ENCODE measurements at regions not wholly inside any gene's neighbourhood (a gene's known extent, or its start where the extent isn't known, plus 50 kb on each side); places are given as distances from the start of the nearest gene placed in this dataset.
"Not testable (repeated sequence)": the region's sequence is repeated elsewhere in the genome, so short reads cannot be mapped to it uniquely, and the experiment has no call there.

- H3K4me3 ChIP-seq (ENCODE audit: control insufficient read depth in 1 of 7, extremely low read depth in 1 of 7, insufficient read depth in 4 of 7, low read depth in 2 of 7, low read length in 6 of 7); H3K27ac ChIP-seq (ENCODE audit: insufficient read depth in 1 of 2, low read depth in 1 of 2, low read length in 2 of 2, poor library complexity in 1 of 2, severe bottlenecking in 2 of 2); H3K4me1 ChIP-seq (ENCODE audit: control extremely low read depth in 1 of 4, control insufficient read depth in 4 of 4, insufficient read depth in 4 of 4, low read length in 3 of 4); DNase-seq; CTCF ChIA-PET; H3K36me3 ChIP-seq (ENCODE audit: control insufficient read depth in 4 of 4, insufficient read depth in 4 of 4, low read length in 3 of 4); H3K27me3 ChIP-seq (replicated peaks in 2 of 5; ENCODE audit: control insufficient read depth in 4 of 5, insufficient read depth in 5 of 5, low read length in 4 of 5); POLR2A ChIA-PET; H3K9me3 ChIP-seq (ENCODE audit: control extremely low read depth in 1 of 5, control insufficient read depth in 4 of 5, insufficient read depth in 2 of 5, low read depth in 1 of 5, low read length in 4 of 5): not testable (repeated sequence)
- no CpG with 5 or more reads among the region's 3 CpGs for WGBS (ENCODE audit: insufficient coverage)
Measured at GRCh38 chr2:87309785-87310184, 288.1 kb upstream of the PLGLB1 start.

GRCh38 chr2:87311896-87312441 is 290.3 kb upstream of the PLGLB1 start:
- DNase-seq; H3K27ac ChIP-seq (ENCODE audit: insufficient read depth in 1 of 2, low read depth in 1 of 2, low read length in 2 of 2, poor library complexity in 1 of 2, severe bottlenecking in 2 of 2); H3K36me3 ChIP-seq (ENCODE audit: control insufficient read depth in 4 of 4, insufficient read depth in 4 of 4, low read length in 3 of 4); H3K9me3 ChIP-seq (ENCODE audit: control extremely low read depth in 1 of 5, control insufficient read depth in 4 of 5, insufficient read depth in 2 of 5, low read depth in 1 of 5, low read length in 4 of 5); H3K4me3 ChIP-seq (ENCODE audit: control insufficient read depth in 1 of 7, extremely low read depth in 1 of 7, insufficient read depth in 4 of 7, low read depth in 2 of 7, low read length in 6 of 7); CTCF ChIA-PET; H3K27me3 ChIP-seq (replicated peaks in 2 of 5; ENCODE audit: control insufficient read depth in 4 of 5, insufficient read depth in 5 of 5, low read length in 4 of 5); H3K4me1 ChIP-seq (ENCODE audit: control extremely low read depth in 1 of 4, control insufficient read depth in 4 of 4, insufficient read depth in 4 of 4, low read length in 3 of 4); POLR2A ChIA-PET: not testable (repeated sequence)
- no CpG with 5 or more reads among the region's 6 CpGs for WGBS (ENCODE audit: insufficient coverage)

- H3K27me3 ChIP-seq (replicated peaks in 2 of 5; ENCODE audit: control insufficient read depth in 4 of 5, insufficient read depth in 5 of 5, low read length in 4 of 5); H3K9me3 ChIP-seq (ENCODE audit: control extremely low read depth in 1 of 5, control insufficient read depth in 4 of 5, insufficient read depth in 2 of 5, low read depth in 1 of 5, low read length in 4 of 5); H3K4me3 ChIP-seq (ENCODE audit: control insufficient read depth in 1 of 7, extremely low read depth in 1 of 7, insufficient read depth in 4 of 7, low read depth in 2 of 7, low read length in 6 of 7); H3K27ac ChIP-seq (ENCODE audit: insufficient read depth in 1 of 2, low read depth in 1 of 2, low read length in 2 of 2, poor library complexity in 1 of 2, severe bottlenecking in 2 of 2); H3K36me3 ChIP-seq (ENCODE audit: control insufficient read depth in 4 of 4, insufficient read depth in 4 of 4, low read length in 3 of 4); DNase-seq; POLR2A ChIA-PET; CTCF ChIA-PET; H3K4me1 ChIP-seq (ENCODE audit: control extremely low read depth in 1 of 4, control insufficient read depth in 4 of 4, insufficient read depth in 4 of 4, low read length in 3 of 4): not testable (repeated sequence)
- WGBS (ENCODE audit: insufficient coverage): no CpG with 5 or more reads among the region's 3 CpGs
Measured at GRCh38 chr2:87314622-87315021, 293.0 kb upstream of the PLGLB1 start.

GRCh38 chr2:87315183-87315902 is 293.7 kb upstream of the PLGLB1 start:
- no CpG with 5 or more reads among the region's 6 CpGs for WGBS (ENCODE audit: insufficient coverage)
- DNase-seq; H3K9me3 ChIP-seq (ENCODE audit: control extremely low read depth in 1 of 5, control insufficient read depth in 4 of 5, insufficient read depth in 2 of 5, low read depth in 1 of 5, low read length in 4 of 5); POLR2A ChIA-PET; H3K4me1 ChIP-seq (ENCODE audit: control extremely low read depth in 1 of 4, control insufficient read depth in 4 of 4, insufficient read depth in 4 of 4, low read length in 3 of 4); CTCF ChIA-PET; H3K27me3 ChIP-seq (replicated peaks in 2 of 5; ENCODE audit: control insufficient read depth in 4 of 5, insufficient read depth in 5 of 5, low read length in 4 of 5); H3K4me3 ChIP-seq (ENCODE audit: control insufficient read depth in 1 of 7, extremely low read depth in 1 of 7, insufficient read depth in 4 of 7, low read depth in 2 of 7, low read length in 6 of 7); H3K27ac ChIP-seq (ENCODE audit: insufficient read depth in 1 of 2, low read depth in 1 of 2, low read length in 2 of 2, poor library complexity in 1 of 2, severe bottlenecking in 2 of 2); H3K36me3 ChIP-seq (ENCODE audit: control insufficient read depth in 4 of 4, insufficient read depth in 4 of 4, low read length in 3 of 4): not testable (repeated sequence)

GRCh38 chr2:87317193-87317592 is 295.5 kb upstream of the PLGLB1 start:
- H3K4me3 ChIP-seq (ENCODE audit: control insufficient read depth in 1 of 7, extremely low read depth in 1 of 7, insufficient read depth in 4 of 7, low read depth in 2 of 7, low read length in 6 of 7); DNase-seq; H3K27ac ChIP-seq (ENCODE audit: insufficient read depth in 1 of 2, low read depth in 1 of 2, low read length in 2 of 2, poor library complexity in 1 of 2, severe bottlenecking in 2 of 2); POLR2A ChIA-PET; H3K9me3 ChIP-seq (ENCODE audit: control extremely low read depth in 1 of 5, control insufficient read depth in 4 of 5, insufficient read depth in 2 of 5, low read depth in 1 of 5, low read length in 4 of 5); H3K27me3 ChIP-seq (replicated peaks in 2 of 5; ENCODE audit: control insufficient read depth in 4 of 5, insufficient read depth in 5 of 5, low read length in 4 of 5); H3K4me1 ChIP-seq (ENCODE audit: control extremely low read depth in 1 of 4, control insufficient read depth in 4 of 4, insufficient read depth in 4 of 4, low read length in 3 of 4); H3K36me3 ChIP-seq (ENCODE audit: control insufficient read depth in 4 of 4, insufficient read depth in 4 of 4, low read length in 3 of 4); CTCF ChIA-PET: not testable (repeated sequence)
- WGBS (ENCODE audit: insufficient coverage): no CpG with 5 or more reads among the region's 1 CpG

GRCh38 chr2:87318814-87319491 is 297.3 kb upstream of the PLGLB1 start:
- POLR2A ChIA-PET; H3K36me3 ChIP-seq (ENCODE audit: control insufficient read depth in 4 of 4, insufficient read depth in 4 of 4, low read length in 3 of 4); H3K27me3 ChIP-seq (replicated peaks in 2 of 5; ENCODE audit: control insufficient read depth in 4 of 5, insufficient read depth in 5 of 5, low read length in 4 of 5); H3K4me3 ChIP-seq (ENCODE audit: control insufficient read depth in 1 of 7, extremely low read depth in 1 of 7, insufficient read depth in 4 of 7, low read depth in 2 of 7, low read length in 6 of 7); DNase-seq; H3K9me3 ChIP-seq (ENCODE audit: control extremely low read depth in 1 of 5, control insufficient read depth in 4 of 5, insufficient read depth in 2 of 5, low read depth in 1 of 5, low read length in 4 of 5); H3K4me1 ChIP-seq (ENCODE audit: control extremely low read depth in 1 of 4, control insufficient read depth in 4 of 4, insufficient read depth in 4 of 4, low read length in 3 of 4); CTCF ChIA-PET; H3K27ac ChIP-seq (ENCODE audit: insufficient read depth in 1 of 2, low read depth in 1 of 2, low read length in 2 of 2, poor library complexity in 1 of 2, severe bottlenecking in 2 of 2): not testable (repeated sequence)
- whole genome bisulfite sequencing (ENCODE audit: insufficient coverage): no CpG with 5 or more reads among the region's 2 CpGs

GRCh38 chr2:87319705-87320104 is 298.1 kb upstream of the PLGLB1 start:
- H3K4me1 ChIP-seq (ENCODE audit: control extremely low read depth in 1 of 4, control insufficient read depth in 4 of 4, insufficient read depth in 4 of 4, low read length in 3 of 4); DNase-seq; H3K36me3 ChIP-seq (ENCODE audit: control insufficient read depth in 4 of 4, insufficient read depth in 4 of 4, low read length in 3 of 4); H3K27ac ChIP-seq (ENCODE audit: insufficient read depth in 1 of 2, low read depth in 1 of 2, low read length in 2 of 2, poor library complexity in 1 of 2, severe bottlenecking in 2 of 2); POLR2A ChIA-PET; H3K9me3 ChIP-seq (ENCODE audit: control extremely low read depth in 1 of 5, control insufficient read depth in 4 of 5, insufficient read depth in 2 of 5, low read depth in 1 of 5, low read length in 4 of 5); CTCF ChIA-PET; H3K27me3 ChIP-seq (replicated peaks in 2 of 5; ENCODE audit: control insufficient read depth in 4 of 5, insufficient read depth in 5 of 5, low read length in 4 of 5); H3K4me3 ChIP-seq (ENCODE audit: control insufficient read depth in 1 of 7, extremely low read depth in 1 of 7, insufficient read depth in 4 of 7, low read depth in 2 of 7, low read length in 6 of 7): not testable (repeated sequence)
- no CpG with 5 or more reads among the region's 2 CpGs for WGBS (ENCODE audit: insufficient coverage)
